HG03196 (cell line): ENCODE measurements at regions not wholly inside any gene's neighbourhood (a gene's known extent, or its start where the extent isn't known, plus 50 kb on each side); places are given as distances from the start of the nearest gene placed in this dataset.
"Not testable (repeated sequence)": the region's sequence is repeated elsewhere in the genome, so short reads cannot be mapped to it uniquely, and the experiment has no call there.

ENCODE experiments used
- ATAC-seq: cut with Tn5 transposase; IDR thresholded peaks from one replicate; pipeline ENCODE4 v1.9.1; 2021; ENCODE audit not compliant: unreplicated experiment

DNA sequence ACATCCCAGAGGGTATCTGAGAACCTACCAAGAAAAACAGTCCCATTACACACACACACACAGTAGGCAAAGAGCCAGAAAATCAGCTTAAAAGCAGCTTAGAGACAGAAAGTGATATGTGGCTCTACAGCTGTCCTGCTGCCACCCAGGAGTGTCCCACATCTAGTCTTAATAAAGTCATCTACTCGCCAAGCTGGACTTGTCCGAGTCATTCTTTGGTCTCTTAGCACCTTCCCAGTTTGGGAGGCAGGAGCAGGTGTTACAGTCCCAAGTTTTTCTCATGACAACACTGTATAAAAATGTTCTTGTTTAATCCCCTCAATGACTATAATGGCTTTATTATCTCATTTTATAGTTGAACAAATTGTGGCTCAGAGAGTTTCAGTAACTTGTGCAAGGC, 252.5 kb upstream of the CASK start:
- no peak for ATAC-seq

DNA sequence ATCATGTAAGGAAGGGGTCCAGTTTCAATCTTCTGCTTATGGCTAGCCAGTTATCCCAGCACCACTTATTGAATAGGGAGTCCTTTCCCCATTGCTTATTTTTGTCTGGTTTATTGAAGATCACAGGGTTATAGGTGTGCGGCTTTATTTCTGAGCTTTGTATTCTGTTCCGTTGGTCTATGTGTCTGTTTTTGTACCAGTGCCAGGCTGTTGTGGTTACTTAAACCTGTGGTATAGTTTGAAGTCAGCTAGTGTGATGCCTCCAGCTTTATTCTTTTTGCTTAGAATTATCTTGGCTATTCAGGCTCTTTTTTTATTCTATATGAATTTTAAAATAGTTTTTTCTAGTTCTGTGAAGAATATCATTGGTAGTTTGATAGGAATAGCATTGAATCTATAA, 234.6 kb upstream of the CASK start:
- ATAC-seq, result not testable (repeated sequence)

- ATAC-seq, result no peak
These were observed 228.5 kb upstream of the CASK start for GRCh38 chrX:42151808-42152207.

DNA sequence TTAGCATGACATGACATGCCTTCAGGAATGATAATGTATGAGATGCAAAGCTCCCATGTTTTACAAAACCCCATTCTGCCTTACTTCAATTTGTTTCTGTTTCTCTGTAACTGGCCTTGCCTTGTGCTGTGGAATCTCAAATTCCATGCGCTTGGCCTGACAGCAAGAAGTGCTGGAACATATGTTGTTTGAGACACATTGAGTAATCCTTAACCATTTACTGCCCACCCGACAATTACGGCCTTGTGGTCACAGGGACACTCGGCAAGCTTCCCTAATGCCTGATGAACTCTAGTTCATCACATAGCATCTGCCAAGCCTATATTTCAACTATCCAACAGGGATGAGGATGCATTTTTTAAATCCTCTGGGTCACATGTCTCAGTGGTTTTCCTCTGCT, 226.4 kb upstream of the CASK start:
- ATAC-seq, result no peak

DNA sequence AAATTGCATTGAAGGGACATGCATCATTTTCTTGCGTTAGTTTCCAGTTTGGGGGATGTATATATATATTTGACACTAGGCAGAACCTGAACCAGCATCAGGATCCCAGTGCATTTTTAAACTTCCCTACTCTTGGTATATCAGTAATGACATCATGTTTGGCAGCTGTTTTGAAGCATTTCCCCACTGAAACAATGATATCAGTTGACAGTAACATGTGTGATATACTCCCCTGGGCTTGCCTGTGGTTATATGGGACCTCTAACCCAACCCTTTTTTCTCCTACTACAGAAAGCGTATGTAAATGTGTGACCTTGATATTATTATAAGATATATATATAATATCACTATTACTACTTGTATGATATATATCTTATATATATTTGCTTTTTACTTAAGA, 225.9 kb upstream of the CASK start:
- ATAC-seq, result no peak

DNA sequence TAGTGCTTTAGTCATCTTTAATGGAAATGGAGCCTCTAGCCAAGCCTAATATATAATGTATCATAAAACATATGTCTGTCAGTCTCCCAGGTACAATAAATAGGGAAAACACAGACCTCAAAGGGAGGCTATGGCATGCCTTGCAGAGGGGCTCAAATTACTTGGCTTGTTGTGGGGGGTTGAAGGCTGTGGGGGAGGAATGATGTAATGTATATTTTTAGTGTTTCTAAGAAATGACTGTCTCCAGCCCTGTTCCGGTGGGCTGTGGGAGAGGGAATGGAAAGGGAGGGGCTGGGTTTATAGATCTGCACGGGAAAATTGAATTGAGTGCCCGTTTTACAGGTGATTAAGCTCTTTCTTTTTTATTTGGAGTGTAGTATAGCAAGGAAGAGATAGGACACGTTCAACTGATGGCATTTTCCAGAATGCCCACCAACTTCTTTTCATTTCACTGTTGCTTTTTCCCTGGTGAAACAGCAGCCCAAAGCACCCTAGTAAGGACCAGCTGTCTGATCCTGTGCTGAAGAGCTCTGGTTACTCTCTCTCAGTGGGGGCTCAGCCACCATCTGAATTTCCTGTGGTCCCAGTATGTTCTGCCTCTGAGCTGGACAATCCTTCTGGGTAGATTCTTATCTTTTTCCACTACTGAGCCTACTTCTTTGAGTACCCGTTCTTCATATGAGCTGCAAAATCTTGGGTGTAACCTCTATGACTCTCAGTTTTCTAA, 220.7 kb upstream of the CASK start:
- no peak for ATAC-seq

DNA sequence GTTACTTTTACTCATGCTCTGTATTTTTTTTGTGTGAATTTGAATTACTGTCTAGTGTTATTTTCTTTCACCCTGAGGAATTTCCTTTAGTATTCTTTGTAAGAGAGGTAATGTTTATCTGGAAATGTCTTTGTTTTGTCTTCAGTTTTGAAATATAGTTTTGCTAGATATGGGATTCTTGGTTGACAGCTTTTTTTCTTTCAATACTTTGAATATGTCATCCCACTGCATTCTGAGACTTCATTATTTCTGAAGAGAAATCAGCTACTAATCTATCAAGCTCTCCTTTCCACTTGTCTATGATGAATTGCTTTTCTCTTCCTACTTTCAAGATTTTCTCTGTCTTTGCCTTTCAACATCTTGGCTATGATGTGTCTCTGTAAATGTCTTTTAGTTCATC, 217.0 kb upstream of the CASK start:
- no peak for ATAC-seq

GRCh38 chrX:42135583-42136228, 212.4 kb upstream of the CASK start:
- ATAC-seq, result no peak

- no peak for ATAC-seq
These were observed 208.5 kb upstream of the CASK start for GRCh38 chrX:42131856-42132255.

- ATAC-seq, result no peak
These were observed 205.9 kb upstream of the CASK start for GRCh38 chrX:42129022-42129940.

DNA sequence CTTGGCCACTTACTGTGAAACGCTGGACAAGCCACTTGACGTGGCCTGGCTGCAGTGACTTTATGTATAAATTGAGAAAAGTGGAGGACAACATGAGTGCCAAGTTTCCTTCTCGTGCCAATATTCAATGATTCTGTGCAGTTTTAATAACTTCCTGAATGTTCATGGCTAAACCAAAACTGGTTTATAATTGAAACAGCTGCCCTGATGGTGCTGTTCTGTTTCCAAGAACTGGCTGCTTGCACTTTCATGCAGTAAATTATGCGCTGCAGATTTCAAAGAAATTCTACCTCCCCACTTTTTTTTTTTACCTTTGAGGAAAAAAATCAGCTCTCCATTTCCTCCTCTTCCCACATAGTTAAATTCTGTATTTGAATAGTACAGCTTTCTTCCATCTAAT, 205.2 kb upstream of the CASK start:
- no peak for ATAC-seq

DNA sequence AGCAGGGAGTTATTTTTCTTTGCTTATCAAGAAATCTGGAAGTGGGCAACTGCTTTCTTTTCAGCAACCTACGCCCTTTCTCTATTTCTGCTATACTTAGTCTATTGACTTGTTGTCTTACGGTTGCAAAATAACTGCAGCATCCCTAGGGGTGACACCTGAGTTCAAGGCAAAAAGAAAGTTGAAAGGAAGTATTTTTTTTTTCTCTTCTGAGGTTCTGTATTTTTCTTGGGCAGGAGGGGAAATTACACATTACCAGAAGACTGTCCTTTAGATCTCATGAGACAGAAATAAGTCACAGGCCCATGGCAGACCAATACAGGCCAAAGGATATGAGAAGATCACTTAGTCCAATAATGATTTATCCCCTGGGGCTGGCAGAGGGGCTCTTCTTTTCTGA, 204.7 kb upstream of the CASK start:
- peak; percentile 63 for ATAC-seq

DNA sequence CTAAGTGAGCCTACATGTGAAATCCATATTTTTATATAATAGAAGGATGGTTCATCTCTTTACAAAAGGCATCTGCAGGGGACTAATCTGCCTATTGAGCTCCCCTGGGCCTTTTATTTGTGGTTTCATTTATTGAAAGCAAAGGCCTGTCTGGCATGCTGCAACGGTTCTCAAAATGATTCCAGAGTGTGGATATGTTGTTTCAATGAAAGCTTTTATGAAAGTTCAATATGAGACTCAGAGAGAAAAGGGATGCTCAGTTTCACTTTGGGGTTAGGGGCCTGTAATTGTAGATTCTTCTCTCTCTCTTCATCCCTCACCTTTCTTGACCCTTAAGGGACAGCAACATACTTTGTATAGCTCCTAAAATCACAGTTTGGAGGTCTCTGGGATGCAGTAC, 204.2 kb upstream of the CASK start:
- ATAC-seq, result peak; percentile 26

GRCh38 chrX:42123369-42123768, 200.0 kb upstream of the CASK start:
- ATAC-seq, result no peak

GRCh38 chrX:42119076-42119475, 195.7 kb upstream of the CASK start:
- no peak for ATAC-seq

GRCh38 chrX:42117318-42117717, 194.0 kb upstream of the CASK start:
- ATAC-seq, result no peak

DNA sequence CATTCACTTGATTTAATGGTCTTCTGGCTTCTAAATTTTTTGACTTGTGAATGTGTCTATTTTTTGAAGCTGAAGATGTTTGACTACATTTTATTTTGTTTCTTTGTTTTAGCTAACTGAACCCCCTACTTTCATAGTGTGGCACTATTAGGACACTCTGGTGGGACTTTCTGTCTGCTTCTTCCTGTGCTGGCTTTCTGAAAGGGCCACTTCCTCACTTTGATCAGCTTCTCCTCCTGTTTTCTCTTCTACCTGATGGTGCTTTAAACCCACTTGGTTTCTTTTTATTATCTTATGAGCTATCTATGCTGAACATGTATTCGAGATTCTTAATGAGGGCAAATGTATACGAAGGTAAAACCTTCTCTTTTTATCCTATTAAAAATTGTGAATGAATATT, 186.1 kb upstream of the CASK start:
- no peak for ATAC-seq

GRCh38 chrX:42107495-42108488, 184.4 kb upstream of the CASK start:
- ATAC-seq, result peak; percentile 58

GRCh38 chrX:42106556-42106955, 183.2 kb upstream of the CASK start:
- ATAC-seq, result no peak

DNA sequence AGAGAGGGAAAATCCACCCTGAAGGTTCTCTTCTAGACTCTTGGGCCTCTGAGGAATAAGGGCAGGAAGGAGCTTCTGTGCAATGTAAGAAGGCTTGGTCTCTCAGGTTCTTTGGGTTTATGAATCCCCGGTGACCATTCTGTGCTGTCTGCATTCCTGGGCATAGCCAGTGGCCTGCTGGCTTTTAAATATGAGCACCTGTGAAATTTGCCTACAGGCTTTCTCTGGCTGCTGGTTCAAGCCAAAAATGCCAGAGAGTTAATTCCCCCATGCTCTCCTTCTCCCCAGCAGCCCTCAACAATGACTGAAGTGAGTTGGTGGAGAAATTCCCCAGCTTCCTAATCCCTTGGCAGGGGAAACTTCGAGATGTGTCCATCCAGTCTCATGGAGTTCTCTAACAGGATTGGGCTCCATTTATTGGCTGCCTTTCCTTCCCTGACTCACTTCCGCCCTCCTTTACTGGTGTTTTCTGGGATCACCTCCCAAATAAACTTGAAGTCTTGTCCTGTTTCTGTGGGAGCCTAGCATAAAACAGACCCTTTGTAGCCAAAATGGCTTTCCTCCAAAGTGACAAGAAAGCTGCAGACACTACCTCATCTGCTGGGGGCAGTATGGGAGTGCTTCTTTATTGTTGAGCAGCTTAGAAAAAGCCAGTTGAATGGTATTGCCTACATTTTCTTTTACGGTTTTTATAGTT, 179.4 kb upstream of the CASK start:
- no peak for ATAC-seq
